SH-SY5Y (cell line): ENCODE measurements at regions not wholly inside any gene's neighbourhood (a gene's known extent, or its start where the extent isn't known, plus 50 kb on each side); places are given as distances from the start of the nearest gene placed in this dataset.

Experiments
- GATA2 ChIP-seq: IDR thresholded peaks from 2 replicates; pipeline ENCODE4 v1.6.1; 2011; ENCODE audit warnings: mild to moderate bottlenecking, low read depth, low read length
- GATA3 ChIP-seq: IDR thresholded peaks from 2 replicates; pipeline ENCODE4 v1.6.1; 2011; ENCODE audit warnings: low read depth, mild to moderate bottlenecking, low read length, moderate library complexity

- TF ChIP-seq GATA2, result no peak
- no peak for TF ChIP-seq GATA3
Observed at GRCh38 chr6:97535800-97536199, 252.8 kb upstream of the MMS22L start.
